Spleen (tissue), 11 donors: ENCODE measurements at regions not wholly inside any gene's neighbourhood (a gene's known extent, or its start where the extent isn't known, plus 50 kb on each side); places are given as distances from the start of the nearest gene placed in this dataset.

ENCODE experiments used
- DNase-seq: peaks from one replicate; pipeline ENCODE4 v3.0.0-alpha.2; 2020
- H3K27ac ChIP-seq, 8 donors: fragments of 200-600 bp; sonication (generic) in 7 of 8; 1 replicate in 4 of 8; 2 replicates in 4 of 8; pipeline versions ENCODE4 v1.5.0 to v1.8.0; 2016 to 2021; ENCODE audit warnings: inconsistent platforms in 4 of 8, mild to moderate bottlenecking in 4 of 8, moderate library complexity in 1 of 8
- H3K27me3 ChIP-seq, 7 donors: fragments of 200-600 bp; sonication (generic) in 6 of 7; replicated peaks in 1 of 7; 1 replicate in 4 of 7; 2 replicates in 3 of 7; pipeline versions ENCODE4 v1.5.0 to v1.8.0; 2016 to 2021; ENCODE audit warnings: inconsistent platforms in 3 of 7, mild to moderate bottlenecking in 1 of 7
- H3K36me3 ChIP-seq, 6 donors: fragments of 200-600 bp; sonication (generic) in 5 of 6; 1 replicate in 4 of 6; 2 replicates in 2 of 6; pipeline versions ENCODE4 v1.5.0 to v1.8.0; 2016 to 2021; ENCODE audit warnings: inconsistent platforms in 2 of 6
- H3K4me1 ChIP-seq, 6 donors: fragments of 200-600 bp; sonication (generic) in 5 of 6; 1 replicate in 3 of 6; 2 replicates in 3 of 6; pipeline versions ENCODE4 v1.5.0 to v1.8.0; 2016 to 2021; ENCODE audit warnings: inconsistent platforms in 3 of 6
- H3K4me3 ChIP-seq, 8 donors: fragments of 200-600 bp; sonication (generic) in 7 of 8; 1 replicate in 4 of 8; 2 replicates in 4 of 8; pipeline versions ENCODE4 v1.5.0 to v1.8.0; 2016 to 2021; ENCODE audit warnings: inconsistent platforms in 4 of 8, mild to moderate bottlenecking in 4 of 8, moderate library complexity in 2 of 8
- H3K9me3 ChIP-seq, 8 donors: fragments of 200-600 bp; sonication (generic) in 7 of 8; 1 replicate in 4 of 8; 2 replicates in 4 of 8; pipeline versions ENCODE4 v1.5.0 to v1.8.0; 2016 to 2021; ENCODE audit warnings: inconsistent platforms in 4 of 8
- POLR2A ChIP-seq, 3 donors: fragments of 450-650 bp; IDR thresholded peaks; one replicate each; pipeline ENCODE4 v1.5.1; 2017; ENCODE audit warnings: antibody characterized with exemption in 3 of 3, mild to moderate bottlenecking in 1 of 3
- POLR2AphosphoS5 ChIP-seq, 3 donors: sonication (generic); formaldehyde crosslinking; IDR thresholded peaks; one replicate each; pipeline ENCODE4 v1.5.1; 2017; ENCODE audit warnings: antibody characterized with exemption in 3 of 3
- WGBS, 5 donors: extraction: QIAGEN DNeasy Blood & Tissue Kit in 3 of 5; methylation state at CpG; one replicate each; pipeline versions ENCODE4 v1.1.5 to v1.1.7; 2013 to 2018; 5-methylcytosine and 5-hydroxymethylcytosine counted together
- intact Hi-C: fragments of 100-400 bp; cut with DNase I; formaldehyde crosslinking; loops from one replicate; pipeline ENCODE4 v1.15.0; 2023; ENCODE audit warnings: low total_unique reads
- TF ChIP-seq, protein P1 (sequence below), 11 experiments: fragments of 200-600 bp in 7 of 11; fragments of 450-650 bp in 4 of 11; sonication (generic) in 4 of 11; IDR thresholded peaks in 8 of 11; conservative IDR thresholded peaks in 3 of 11; 1 replicate in 7 of 11; 2 replicates in 4 of 11; pipeline versions ENCODE4 v1.4.0 to v1.8.0; 2016 to 2021; ENCODE audit warnings: antibody characterized with exemption in 11 of 11, inconsistent platforms in 4 of 11, mild to moderate bottlenecking in 1 of 11
- donor health status: healthy with polysubstance abuse.
- donor health status: DM: no; HTN: no; CAD: no; lungs with moderate emphysema.
- donor health status: DM: no; HTN: no; CAD: no.
- donor health status: Bipolar disorder and iron deficiency.
- donor health status: healthy.
- donor health status: DM: no; HTN: no; CAD: no.
- donor health status: DM: yes; HTN: yes; CAD: no.

GRCh38 chr3:124559846-124560574 is 170.2 kb upstream of the UMPS start:
- peak overlapping the region in 1 of 8 donors; percentile 12 for H3K27ac ChIP-seq
- TF ChIP-seq, protein P1, sequence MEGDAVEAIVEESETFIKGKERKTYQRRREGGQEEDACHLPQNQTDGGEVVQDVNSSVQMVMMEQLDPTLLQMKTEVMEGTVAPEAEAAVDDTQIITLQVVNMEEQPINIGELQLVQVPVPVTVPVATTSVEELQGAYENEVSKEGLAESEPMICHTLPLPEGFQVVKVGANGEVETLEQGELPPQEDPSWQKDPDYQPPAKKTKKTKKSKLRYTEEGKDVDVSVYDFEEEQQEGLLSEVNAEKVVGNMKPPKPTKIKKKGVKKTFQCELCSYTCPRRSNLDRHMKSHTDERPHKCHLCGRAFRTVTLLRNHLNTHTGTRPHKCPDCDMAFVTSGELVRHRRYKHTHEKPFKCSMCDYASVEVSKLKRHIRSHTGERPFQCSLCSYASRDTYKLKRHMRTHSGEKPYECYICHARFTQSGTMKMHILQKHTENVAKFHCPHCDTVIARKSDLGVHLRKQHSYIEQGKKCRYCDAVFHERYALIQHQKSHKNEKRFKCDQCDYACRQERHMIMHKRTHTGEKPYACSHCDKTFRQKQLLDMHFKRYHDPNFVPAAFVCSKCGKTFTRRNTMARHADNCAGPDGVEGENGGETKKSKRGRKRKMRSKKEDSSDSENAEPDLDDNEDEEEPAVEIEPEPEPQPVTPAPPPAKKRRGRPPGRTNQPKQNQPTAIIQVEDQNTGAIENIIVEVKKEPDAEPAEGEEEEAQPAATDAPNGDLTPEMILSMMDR (IDR thresholded peaks at IDR 0.05 in 8 of 11, conservative IDR thresholded peaks at IDR 0.05 in 3 of 11) = peak; percentile 28 to 89 (median 76)
- TF ChIP-seq POLR2AphosphoS5 (IDR thresholded peaks at IDR 0.05) (peak in 1 of 3 donors; percentile 20), POLR2A (IDR thresholded peaks at IDR 0.05) (no peak)
- H3K4me1 ChIP-seq = peaks cover 6 to 34% (median 19%) of the 10 kb centered on the region in 6 donors
- H3K36me3 ChIP-seq = peaks cover 0 to 12% (median 0%) of the 10 kb centered on the region in 6 donors
- no peaks in the 10 kb centered on the region for H3K9me3 ChIP-seq
- no peak overlapping the region for H3K4me3 ChIP-seq
- intact Hi-C loops = no loop called here
- H3K27me3 ChIP-seq = peaks cover 0 to 10% (median 0%) of the 10 kb centered on the region in 7 donors
- WGBS, 5 donors = 27 to 39% (median 31%) methylated on average over 9 of the region's 9 CpGs
- DNase-seq = no peak

GRCh38 chr3:124560666-124561215 is 169.5 kb upstream of the UMPS start:
- Histone ChIP-seq H3K4me3 (no peak overlapping the region), H3K27ac (no peak overlapping the region), H3K27me3 (peaks cover 0 to 7% (median 0%) of the 10 kb centered on the region in 7 donors), H3K4me1 (peaks cover 8 to 41% (median 23%) of the 10 kb centered on the region in 6 donors), H3K9me3 (no peaks in the 10 kb centered on the region), H3K36me3 (peaks cover 0 to 12% (median 0%) of the 10 kb centered on the region in 6 donors)
- no peak for TF ChIP-seq POLR2AphosphoS5 (IDR thresholded peaks at IDR 0.05)
- intact Hi-C loops = no loop called here
- no peak for DNase-seq
- 82 to 95% (median 90%) methylated on average over 2 of the region's 2 CpGs for WGBS, 5 donors

DNA sequence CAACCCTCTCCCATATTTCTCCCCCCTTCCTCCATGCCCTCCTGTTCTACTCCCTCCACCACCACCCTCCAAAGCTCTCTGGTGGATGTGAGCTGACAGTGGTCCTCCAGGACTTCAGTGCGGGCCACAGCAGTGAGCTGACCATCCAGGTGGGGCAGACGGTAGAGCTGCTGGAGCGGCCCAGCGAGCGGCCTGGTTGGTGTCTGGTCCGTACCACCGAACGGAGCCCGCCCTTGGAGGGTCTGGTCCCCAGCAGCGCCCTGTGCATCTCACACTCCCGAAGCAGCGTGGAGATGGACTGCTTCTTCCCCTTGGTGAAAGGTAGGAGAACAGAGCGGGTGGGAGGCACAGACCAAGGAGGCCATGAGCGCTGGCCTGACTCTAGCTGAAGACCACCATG is 167.5 kb upstream of the UMPS start:
- H3K4me1 ChIP-seq = peaks cover 0 to 34% (median 16%) of the 10 kb centered on the region in 6 donors
- intact Hi-C loops = no loop called here
- H3K27me3 ChIP-seq = peaks cover 0 to 4% (median 0%) of the 10 kb centered on the region in 7 donors
- H3K27ac ChIP-seq = no peak overlapping the region
- H3K36me3 ChIP-seq = peaks cover 0 to 12% (median 0%) of the 10 kb centered on the region in 6 donors
- no peak for DNase-seq
- no peak for TF ChIP-seq POLR2A (IDR thresholded peaks at IDR 0.05)
- TF ChIP-seq, protein P1 (IDR thresholded peaks at IDR 0.05 in 8 of 11, conservative IDR thresholded peaks at IDR 0.05 in 3 of 11) = no peak
- no peak for TF ChIP-seq POLR2AphosphoS5 (IDR thresholded peaks at IDR 0.05)
- no peak overlapping the region for H3K4me3 ChIP-seq
- WGBS, 5 donors = 93 to 97% (median 93%) methylated on average over 11 to 14 of the region's 14 CpGs
- H3K9me3 ChIP-seq = no peaks in the 10 kb centered on the region

DNA sequence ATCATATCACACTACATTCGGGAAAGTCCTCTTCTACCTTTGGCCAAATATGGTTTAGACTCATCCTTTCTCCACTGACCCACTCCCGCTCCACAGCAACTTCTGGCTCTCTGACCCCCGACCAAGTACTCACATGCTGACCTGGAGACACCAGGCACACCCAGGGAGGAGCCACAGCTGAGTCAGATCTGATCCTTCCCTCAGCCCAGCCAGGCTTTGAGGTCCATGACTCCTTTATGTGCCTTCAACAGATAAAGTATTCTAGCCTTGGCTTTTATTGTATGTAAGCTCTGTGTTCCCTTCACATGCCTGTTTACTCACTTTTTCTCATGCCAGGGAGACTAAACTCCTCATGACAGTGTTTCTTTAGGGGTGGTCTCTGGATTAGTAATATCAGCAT is 166.9 kb upstream of the UMPS start:
- H3K4me3 ChIP-seq = no peak overlapping the region
- DNase-seq = no peak
- WGBS, 5 donors = 74 to 93% (median 81%) methylated on average over 3 of the region's 3 CpGs
- peaks cover 0 to 4% (median 0%) of the 10 kb centered on the region in 7 donors for H3K27me3 ChIP-seq
- no peak for TF ChIP-seq POLR2AphosphoS5 (IDR thresholded peaks at IDR 0.05)
- TF ChIP-seq POLR2A (IDR thresholded peaks at IDR 0.05) = no peak
- TF ChIP-seq, protein P1 (IDR thresholded peaks at IDR 0.05 in 8 of 11, conservative IDR thresholded peaks at IDR 0.05 in 3 of 11) = no peak
- H3K4me1 ChIP-seq = peaks cover 0 to 32% (median 15%) of the 10 kb centered on the region in 6 donors
- H3K27ac ChIP-seq = no peak overlapping the region
- intact Hi-C loops = no loop called here
- peaks cover 0 to 12% (median 0%) of the 10 kb centered on the region in 6 donors for H3K36me3 ChIP-seq
- no peaks in the 10 kb centered on the region for H3K9me3 ChIP-seq
